Lower leg skin (tissue), 4 donors: ENCODE measurements at regions not wholly inside any gene's neighbourhood (a gene's known extent, or its start where the extent isn't known, plus 50 kb on each side); places are given as distances from the start of the nearest gene placed in this dataset.
"Not testable (repeated sequence)": the region's sequence is repeated elsewhere in the genome, so short reads cannot be mapped to it uniquely, and the experiment has no call there.

Experiments
- DNase-seq, 2 donors: peaks; one replicate each; pipeline ENCODE4 v3.0.0-alpha.2; 2019; ENCODE audit warnings: low spot score in 2 of 2
- H3K4me3 ChIP-seq: fragments of 200-600 bp; sonication (generic); 2 replicates; pipeline ENCODE4 v1.5.1; 2017; ENCODE audit warnings: mild to moderate bottlenecking, low read depth; ENCODE audit not compliant: poor library complexity, severe bottlenecking
- POLR2A ChIP-seq, 2 donors: fragments of 450-650 bp; IDR thresholded peaks; one replicate each; pipeline ENCODE4 v1.6.1; 2016 to 2017; ENCODE audit warnings: antibody characterized with exemption in 2 of 2, mild to moderate bottlenecking in 1 of 2, moderate library complexity in 1 of 2
- WGBS, 2 donors: methylation state at CpG; one replicate each; pipeline ENCODE4 v1.1.5; 2018; 5-methylcytosine and 5-hydroxymethylcytosine counted together
- intact Hi-C: fragments of 100-400 bp; cut with DNase I; formaldehyde crosslinking; loops from one replicate; pipeline ENCODE4 v1.15.0; 2023; ENCODE audit warnings: low total_unique reads
- TF ChIP-seq, protein P1 (sequence below), 3 donors: fragments of 450-650 bp; IDR thresholded peaks; one replicate each; pipeline ENCODE4 v1.5.1; 2016; ENCODE audit warnings: antibody characterized with exemption in 3 of 3, mild to moderate bottlenecking in 3 of 3, moderate library complexity in 2 of 3

DNA sequence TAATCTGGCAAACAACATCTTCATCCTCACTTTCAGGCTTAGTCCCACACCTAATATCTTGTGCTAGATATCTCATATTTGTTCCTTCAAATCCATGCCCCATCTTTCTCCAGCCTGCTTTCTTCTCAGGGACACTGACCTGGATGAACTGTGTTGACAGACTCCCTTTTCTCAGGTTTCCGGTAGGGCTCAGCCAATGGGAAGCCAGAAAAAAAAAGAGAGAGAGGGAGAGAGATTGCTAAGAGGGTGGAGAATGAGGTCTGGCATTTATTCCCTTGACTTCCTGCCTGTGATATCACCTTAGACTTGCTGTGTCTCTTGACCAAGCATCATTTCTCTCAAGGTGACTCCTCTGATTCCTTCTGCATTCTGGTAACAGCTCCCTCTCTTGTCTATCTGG, 145.6 kb upstream of the ABI3BP start:
- no peak overlapping the region for H3K4me3 ChIP-seq
- WGBS, 2 donors, result 83 to 95% methylated on average over 1 of the region's 1 CpG
- intact Hi-C loops, result no loop called here
- TF ChIP-seq, protein P1, sequence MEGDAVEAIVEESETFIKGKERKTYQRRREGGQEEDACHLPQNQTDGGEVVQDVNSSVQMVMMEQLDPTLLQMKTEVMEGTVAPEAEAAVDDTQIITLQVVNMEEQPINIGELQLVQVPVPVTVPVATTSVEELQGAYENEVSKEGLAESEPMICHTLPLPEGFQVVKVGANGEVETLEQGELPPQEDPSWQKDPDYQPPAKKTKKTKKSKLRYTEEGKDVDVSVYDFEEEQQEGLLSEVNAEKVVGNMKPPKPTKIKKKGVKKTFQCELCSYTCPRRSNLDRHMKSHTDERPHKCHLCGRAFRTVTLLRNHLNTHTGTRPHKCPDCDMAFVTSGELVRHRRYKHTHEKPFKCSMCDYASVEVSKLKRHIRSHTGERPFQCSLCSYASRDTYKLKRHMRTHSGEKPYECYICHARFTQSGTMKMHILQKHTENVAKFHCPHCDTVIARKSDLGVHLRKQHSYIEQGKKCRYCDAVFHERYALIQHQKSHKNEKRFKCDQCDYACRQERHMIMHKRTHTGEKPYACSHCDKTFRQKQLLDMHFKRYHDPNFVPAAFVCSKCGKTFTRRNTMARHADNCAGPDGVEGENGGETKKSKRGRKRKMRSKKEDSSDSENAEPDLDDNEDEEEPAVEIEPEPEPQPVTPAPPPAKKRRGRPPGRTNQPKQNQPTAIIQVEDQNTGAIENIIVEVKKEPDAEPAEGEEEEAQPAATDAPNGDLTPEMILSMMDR (IDR thresholded peaks at IDR 0.05), result no peak
- TF ChIP-seq POLR2A (IDR thresholded peaks at IDR 0.05), result no peak
- DNase-seq, result no peak

DNA sequence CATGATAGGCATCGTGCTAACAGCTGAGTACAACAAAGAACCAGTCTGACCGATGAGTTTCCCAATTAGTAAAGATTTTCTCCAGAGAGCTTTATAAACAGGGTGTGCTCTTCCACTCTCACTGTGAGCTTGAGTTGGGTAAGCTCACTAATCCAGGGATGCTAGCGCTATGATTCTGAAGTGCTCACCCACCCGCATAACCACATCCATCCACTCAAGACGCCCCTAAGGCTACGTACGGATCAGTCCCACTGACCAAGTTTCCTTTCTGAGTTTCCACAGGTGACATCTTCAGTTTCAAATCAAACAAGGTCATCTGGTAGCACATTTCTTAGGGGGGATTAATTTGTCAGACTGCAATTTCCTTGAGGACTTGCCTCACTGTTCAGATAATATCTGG, 141.1 kb upstream of the ABI3BP start:
- DNase-seq, result no peak
- 90 to 93% methylated on average over 7 of the region's 7 CpGs for WGBS, 2 donors
- no peak overlapping the region for H3K4me3 ChIP-seq
- TF ChIP-seq POLR2A (IDR thresholded peaks at IDR 0.05), result no peak
- TF ChIP-seq, protein P1 (IDR thresholded peaks at IDR 0.05), result no peak
- intact Hi-C loops, result no loop called here

DNA sequence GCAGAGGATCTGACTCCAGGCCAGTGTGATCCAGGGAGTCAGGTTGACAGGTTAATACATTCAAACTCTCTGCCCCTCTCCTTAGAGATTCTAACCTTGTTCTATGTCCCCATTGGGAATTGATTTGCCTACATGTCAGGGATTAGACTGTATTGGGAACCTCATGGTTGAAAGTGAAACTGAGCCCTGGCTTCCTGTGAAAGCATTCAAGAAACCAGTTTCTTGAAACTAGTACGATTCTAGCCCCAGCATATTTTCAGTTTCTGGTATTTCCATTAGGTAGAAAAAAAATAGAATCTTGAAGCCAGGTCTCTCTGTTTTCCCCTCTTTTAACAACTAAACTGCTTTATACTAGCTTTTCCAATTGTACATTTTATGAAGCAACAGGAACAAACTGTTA, 140.4 kb upstream of the ABI3BP start:
- H3K4me3 ChIP-seq, result no peak overlapping the region
- DNase-seq, result no peak
- intact Hi-C loops, result no loop called here
- no peak for TF ChIP-seq POLR2A (IDR thresholded peaks at IDR 0.05)
- TF ChIP-seq, protein P1 (IDR thresholded peaks at IDR 0.05), result no peak
- 66 to 70% methylated on average over 1 of the region's 1 CpG for WGBS, 2 donors

GRCh38 chr3:101133197-101133596, 140.0 kb upstream of the ABI3BP start:
- DNase-seq, H3K4me3 ChIP-seq, intact Hi-C loops: not testable (repeated sequence)
- whole genome bisulfite sequencing, 2 donors, result 96 to 97% methylated on average over 7 of the region's 7 CpGs

DNA sequence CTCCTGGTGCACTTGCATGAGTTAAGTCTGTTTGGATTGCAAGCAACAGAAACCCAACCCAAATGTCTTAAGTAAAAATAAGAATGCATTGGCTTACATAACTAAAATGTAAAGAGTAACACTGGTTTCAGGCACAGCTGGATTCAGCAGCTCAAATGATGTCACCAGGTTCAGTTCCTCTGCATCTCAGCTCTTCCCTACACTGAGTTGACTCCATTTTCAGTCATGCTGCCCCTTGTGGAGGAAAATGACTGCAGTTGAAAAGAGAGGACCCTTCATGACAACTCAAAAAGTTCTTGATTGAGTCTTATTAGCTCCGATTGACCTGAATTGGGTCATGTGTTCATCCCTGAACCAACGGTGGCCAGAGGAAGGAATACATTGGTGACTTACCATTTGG, 138.5 kb upstream of the ABI3BP start:
- H3K4me3 ChIP-seq, result no peak overlapping the region
- intact Hi-C loops, result no loop called here
- 68 to 98% methylated on average over 2 of the region's 2 CpGs for WGBS, 2 donors

DNA sequence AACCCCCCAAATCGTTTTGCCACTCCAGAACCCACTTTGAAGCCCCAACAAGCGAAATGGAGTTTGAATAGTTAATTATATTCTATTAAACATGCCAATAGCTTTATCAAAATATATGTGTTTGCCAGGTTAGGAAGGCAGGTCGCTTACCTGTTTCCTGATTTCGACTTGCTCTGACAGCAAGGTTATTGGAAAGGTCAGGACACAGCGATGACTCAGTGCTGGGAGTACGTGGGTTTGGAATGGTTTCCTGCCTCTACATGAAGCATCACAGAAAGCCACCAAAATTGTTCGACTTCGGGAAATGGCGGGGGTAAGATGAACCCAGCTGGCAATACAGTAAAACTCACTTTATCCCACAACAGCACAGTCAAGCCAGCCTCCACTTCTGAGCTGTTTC, 135.6 kb upstream of the ABI3BP start:
- TF ChIP-seq, protein P1 (IDR thresholded peaks at IDR 0.05), result no peak
- no peak for TF ChIP-seq POLR2A (IDR thresholded peaks at IDR 0.05)
- intact Hi-C loops, result no loop called here
- no peak overlapping the region for H3K4me3 ChIP-seq
- DNase-seq, result no peak
- WGBS, 2 donors, result 48 to 51% methylated on average over 9 of the region's 9 CpGs

More for the DNA sequence above, 138.5 kb upstream of the ABI3BP start:
- no peak for TF ChIP-seq POLR2A (IDR thresholded peaks at IDR 0.05)
- TF ChIP-seq, protein P1 (IDR thresholded peaks at IDR 0.05), result no peak
- no peak for DNase-seq
